GM18861 (cell line): ENCODE measurements at regions not wholly inside any gene's neighbourhood (a gene's known extent, or its start where the extent isn't known, plus 50 kb on each side); places are given as distances from the start of the nearest gene placed in this dataset.

ENCODE experiments used
- ATAC-seq: cut with Tn5 transposase; IDR thresholded peaks from one replicate; pipeline ENCODE4 v1.9.1; 2021; ENCODE audit not compliant: unreplicated experiment

DNA sequence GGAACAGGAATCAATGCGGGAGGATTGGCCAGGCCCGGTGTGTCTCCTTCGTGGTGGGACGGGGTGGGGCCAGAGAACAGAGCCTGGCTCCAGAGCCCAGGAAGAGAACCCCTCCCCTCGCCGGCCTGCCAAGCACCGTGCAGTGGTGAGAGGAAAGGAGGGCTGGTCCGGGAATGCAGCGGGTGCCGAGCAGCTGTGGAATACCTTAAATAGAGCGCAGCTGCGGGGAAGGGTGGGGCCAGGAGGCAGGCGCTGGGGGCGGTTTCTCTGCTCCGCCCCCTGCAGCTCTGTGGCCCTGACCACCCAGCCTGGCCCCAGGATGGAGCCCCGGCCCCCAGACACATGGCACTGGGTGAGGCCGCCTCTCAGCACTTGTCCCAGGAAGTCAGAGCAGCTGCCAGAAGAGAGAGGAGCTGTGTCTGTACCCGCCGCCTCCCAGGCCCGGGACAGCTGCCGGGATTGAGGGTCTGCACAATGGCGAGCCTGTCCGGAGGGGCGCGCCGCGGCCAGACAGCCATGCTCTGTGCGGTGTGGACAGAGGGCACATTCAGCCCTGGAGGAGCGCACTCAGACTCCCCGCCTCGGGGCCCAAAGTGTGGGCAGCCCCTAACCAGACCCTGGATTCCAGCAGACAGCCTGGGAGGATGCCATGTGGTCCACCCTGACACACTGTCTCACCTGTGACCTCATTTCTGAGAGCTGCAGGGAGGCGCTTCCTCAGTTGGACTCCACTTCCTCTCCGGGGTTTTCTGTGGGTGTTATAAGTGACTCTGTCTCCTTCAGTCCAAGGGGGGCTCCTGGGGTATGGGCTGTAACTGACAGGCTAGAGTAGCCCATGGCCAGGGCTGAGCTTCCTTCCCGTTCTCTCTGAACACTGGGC, 268.8 kb downstream of the SEC14L1 start:
- no peak for ATAC-seq

DNA sequence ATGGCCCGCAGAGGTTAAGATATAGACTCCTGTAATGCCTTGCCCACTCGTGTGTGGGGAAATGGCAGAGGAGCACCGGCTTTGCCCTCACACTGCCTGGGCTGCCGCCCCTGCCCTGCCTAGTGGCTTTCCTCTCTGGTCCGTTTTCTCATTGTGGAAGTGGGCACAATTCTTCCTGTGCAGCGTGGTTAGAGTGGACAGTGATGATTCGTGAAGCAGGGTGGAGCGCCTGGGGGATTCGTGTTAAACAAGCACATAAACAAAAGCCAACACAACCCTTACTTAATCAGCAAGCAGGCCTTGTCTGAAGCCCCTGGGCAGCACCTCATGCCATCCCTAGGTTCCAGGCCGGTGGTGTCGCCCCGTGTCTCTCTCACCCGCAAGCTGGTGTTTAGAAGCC, 269.7 kb downstream of the SEC14L1 start:
- ATAC-seq = no peak

DNA sequence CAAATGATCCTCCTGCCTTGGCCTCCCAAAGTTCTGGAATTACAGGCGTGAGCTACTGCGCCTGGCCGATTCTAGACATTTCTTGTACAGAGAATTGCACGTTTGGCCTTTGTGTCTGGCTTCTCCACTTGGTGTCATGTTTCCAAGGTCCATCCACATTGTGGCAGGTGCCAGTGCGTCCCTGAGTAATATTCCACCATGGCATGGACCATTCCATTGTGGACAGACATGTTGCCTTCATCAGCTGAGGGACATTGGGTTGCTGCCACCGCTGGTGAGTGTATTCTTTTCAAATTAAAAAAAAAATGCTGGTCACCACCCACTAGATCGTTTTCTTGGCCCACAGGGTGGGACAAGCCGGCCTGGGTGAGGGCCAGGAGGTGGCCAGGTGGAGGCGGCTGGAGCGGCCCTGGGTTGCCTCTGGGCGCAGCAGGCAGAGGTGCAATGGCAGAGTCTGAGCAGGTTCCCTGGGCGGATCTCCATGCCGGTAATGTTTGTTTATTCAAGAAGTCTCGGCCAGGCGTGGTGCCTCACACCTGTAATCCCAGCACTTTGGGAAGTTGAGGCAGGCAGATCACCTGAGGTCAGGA, 274.1 kb downstream of the SEC14L1 start:
- ATAC-seq = no peak

DNA sequence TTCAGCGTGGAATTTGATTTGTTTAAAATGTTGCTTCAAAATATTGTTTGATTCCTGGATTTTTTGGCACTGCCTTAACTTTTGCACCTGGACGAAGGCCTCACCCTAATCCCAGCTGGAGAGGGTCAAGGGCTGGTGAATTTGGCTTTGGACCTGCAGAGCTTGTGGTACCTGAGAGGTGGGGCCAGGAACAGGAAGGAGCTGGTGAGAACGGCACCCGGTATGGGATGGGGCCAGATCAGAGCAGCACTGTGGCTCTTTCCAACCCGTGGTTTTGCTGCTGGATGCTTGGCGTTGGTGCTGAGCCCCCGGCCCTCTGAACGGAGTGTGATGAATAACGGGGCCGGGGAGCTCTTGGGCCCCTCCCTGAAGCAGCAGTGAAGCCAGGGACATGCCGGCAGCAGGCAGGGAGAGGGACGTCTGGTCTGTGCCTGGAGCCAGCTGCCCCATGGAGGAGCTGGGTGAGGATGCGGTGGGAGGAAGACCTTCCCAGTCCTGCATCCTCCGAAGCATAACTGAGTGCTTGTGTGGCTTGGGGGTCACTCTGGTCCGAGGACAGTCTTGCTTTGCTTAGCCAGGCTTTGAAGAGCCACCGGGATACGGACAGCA, 275.4 kb downstream of the SEC14L1 start:
- ATAC-seq = no peak

DNA sequence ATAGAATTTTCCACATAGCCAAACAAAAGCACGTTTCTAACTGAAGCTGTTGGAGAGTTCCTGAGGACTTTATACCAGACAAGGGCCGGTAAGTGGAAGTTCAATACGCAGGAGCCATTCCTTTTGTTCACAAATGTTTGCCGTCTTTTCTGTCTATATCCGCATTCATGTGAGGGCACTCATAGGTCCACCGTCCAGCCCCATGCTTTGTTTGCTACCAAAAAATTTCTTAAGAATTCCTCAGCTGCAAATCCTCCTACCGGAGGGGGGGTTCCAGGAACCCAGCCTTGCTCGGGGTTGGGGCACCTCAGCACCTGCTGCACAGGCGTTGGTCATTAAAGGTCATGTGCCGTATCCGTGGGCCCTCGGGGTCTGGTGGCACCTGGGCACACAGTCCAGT, 276.8 kb downstream of the SEC14L1 start:
- no peak for ATAC-seq

DNA sequence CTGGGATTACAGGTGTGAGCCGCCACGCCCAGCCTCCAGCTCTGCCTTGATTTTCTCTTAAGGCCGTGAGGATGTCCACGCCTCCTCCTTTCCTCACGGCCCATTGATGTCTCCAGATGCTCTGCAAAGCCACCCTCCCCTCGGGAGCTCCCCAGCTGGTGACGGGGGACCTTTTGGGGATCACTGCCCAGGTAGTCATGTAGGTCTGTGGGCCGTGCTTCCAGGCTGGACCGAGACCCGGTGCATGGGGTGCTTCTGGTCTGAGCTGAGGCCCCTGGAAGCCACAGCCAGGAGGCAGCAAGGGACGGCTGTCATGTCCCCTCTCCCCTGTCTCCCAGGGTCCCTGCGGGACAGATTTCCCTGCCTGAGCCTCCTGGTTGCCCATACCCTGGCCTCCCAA, 277.8 kb downstream of the SEC14L1 start:
- no peak for ATAC-seq

DNA sequence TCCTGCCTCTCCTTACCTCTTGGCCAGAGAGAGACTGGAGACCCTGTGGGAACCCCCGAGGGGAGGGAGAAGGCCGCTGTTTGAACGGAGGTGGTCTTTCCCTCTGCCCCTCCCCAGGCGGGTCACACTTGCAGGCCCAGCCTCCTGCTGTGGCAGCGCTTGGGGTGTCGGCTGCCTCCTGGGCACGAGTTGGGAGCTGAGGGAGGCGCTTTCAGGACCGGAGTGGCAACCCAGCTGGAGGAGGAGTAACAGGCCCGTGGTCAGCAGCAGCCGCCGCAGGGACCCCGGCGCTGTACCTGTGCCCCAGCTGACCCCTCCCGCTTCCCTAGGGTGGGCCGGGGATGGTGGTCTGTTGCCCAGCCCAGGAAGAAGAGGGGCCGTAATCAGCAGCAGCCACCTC, 278.3 kb downstream of the SEC14L1 start:
- ATAC-seq = no peak

DNA sequence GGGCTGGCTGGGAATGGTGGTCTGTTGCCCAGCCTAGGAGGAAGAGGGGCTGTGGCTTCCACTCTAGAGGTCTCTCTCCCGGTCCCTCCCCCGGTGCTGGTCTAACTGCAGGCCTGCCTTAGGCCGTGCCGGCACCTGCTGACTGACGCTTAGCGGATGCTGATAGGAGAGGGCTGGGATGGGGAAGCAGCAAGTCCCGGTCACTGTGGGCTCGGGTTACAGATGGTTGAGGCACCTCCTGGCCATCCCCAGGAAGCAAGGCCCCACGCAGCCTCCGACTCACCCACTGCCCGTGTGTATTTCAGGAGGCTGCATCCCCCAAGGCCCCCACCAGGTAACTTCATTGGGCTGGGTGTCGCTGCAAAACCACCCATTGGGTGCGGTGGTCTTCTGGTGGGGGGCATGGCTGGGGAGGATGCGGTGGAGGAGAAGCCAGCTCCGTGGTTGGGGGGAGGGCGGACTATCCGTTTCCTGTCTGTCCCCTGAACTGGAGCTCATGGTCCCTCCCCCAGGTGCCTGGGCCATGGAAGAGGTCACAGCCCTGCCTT, 278.9 kb downstream of the SEC14L1 start:
- no peak for ATAC-seq

DNA sequence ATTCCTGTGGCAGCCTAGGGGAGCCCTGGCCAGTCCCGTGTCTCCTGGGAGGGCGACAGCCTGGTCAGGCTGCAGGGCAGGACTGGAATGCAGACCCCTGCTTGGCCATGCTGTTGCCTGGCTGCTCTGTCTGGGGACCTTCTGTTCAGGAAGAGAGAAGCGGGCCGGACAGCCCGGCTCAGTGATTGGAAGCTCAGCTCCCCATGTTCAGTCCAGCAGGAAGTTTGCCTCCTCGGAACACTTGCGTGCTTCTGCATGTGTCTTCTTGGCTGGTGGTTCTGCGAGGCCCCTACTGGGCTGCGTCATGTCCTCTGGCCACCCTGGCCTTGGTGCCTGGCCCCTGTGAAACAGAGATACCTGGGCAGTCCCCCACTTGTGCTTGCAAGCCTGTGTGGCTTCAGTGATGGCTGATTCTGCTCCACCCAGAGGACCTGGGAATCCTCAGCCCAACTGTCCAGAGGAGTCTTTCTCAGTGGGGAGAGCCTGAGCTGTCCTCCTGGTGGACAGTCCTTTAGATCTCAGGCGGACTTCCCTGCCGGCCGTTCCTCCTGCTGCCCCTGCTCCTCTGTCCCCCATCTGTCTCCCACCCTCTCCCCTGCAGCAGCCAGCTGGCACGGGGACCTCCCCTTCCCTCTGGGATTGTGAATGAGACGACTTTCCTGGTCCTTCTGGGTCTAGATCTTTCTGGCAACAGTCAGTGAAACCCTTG, 279.5 kb downstream of the SEC14L1 start:
- ATAC-seq = no peak

DNA sequence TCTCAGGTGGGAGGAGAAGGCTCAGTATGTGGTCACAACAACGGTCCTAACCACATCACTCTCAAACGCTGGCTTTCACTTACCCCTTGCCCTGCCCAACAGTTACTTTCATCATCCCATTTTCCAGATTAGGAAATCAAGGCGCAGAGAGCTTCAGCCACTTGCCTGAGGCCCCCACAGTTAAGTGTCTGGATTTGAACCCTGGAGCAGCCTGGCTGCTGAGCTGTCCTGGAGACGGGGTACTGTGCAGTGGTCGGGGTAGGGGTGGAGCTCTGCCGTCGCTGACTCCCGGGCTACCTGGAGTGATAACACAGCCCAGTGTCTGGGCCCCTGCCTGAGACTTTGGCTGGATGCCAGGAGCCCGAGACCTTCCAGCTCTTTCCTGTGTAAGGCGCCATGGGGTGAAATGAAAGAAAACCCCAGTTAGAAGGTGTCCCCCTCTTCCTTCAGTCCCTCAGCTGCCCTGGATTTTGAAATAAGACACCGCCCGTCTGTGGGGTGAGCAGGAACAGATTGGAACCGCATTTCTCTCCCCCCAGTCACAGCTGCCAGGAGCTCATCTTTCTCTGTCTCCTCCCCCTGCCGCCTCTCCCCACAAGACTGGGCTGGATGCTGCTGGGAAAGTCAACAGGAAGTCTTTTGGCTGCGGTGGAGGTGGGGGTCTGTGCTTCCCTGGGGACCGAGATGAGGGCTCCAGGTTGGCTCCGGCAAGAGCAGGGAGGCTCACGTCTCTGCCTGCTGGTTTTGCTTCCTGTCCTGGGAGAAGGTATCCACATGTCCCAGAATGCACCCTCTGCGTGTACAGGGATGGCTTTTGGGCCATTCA, 280.2 kb downstream of the SEC14L1 start:
- ATAC-seq = no peak

DNA sequence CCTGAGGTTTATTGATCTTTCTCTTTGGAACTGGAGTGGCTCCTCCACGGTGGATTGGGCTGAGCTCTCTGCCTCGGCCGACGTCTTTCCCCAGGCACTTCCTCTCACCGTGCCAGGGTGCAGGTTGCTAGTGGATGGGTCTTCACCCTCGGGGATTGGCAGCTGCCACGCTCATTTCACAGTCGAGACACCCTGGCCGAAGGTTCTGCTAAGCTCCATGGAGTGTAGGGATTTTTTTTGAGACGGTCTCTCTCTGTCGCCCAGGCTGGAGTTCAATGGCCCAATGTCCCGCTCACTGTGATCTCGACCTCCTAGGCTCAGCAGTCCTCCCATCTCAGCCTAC, 280.8 kb downstream of the SEC14L1 start:
- ATAC-seq = no peak

DNA sequence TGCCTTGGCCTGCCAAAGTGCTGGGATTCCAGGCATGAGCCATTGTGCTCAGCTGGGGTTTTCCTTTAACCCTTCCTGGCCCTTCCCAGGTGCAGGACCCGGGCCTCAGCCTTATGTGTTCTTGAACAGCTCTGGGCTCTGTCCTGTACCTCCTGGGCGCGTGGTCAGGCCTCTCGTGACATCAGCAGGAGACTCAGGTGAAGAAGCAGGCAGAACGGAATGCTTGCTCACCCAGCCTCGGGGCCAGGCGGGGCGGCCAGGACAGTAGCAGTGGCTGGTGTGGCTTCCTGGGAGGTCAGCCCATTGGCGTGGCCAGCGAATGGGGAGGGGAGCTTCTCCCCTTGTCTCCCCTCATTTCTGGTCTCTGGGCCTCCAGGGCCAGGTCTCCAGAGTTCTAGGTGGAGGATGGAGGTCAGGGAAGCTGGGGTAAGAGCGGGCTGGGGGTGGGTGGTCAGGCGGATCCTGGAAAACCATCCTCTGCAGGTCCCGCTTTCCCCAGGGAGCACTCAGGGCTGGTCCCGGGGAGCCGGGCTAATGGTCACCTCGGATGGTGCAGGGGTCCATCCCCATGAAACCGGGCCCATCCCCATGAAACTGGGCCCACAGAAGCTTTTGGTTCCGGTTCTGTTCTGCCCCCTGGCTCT, 281.5 kb downstream of the SEC14L1 start:
- ATAC-seq = no peak

DNA sequence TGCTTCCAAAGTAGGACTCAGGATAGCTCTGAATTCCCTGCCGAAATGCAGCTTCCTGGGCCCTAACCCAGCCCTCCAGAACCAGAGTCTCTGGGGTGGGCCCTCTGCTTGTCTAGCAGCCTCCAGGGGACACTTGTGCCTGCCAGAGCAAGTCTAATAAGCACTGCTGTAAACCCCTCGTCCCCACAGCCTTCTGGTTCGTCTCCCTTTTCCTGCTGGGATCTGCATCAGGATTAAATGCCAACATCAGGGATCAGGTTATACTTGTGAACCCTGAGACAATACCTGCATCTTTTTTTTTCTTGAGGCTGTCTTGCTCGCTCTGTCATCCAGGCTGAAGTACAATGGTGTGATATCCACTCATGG, 282.0 kb downstream of the SEC14L1 start:
- ATAC-seq = no peak

DNA sequence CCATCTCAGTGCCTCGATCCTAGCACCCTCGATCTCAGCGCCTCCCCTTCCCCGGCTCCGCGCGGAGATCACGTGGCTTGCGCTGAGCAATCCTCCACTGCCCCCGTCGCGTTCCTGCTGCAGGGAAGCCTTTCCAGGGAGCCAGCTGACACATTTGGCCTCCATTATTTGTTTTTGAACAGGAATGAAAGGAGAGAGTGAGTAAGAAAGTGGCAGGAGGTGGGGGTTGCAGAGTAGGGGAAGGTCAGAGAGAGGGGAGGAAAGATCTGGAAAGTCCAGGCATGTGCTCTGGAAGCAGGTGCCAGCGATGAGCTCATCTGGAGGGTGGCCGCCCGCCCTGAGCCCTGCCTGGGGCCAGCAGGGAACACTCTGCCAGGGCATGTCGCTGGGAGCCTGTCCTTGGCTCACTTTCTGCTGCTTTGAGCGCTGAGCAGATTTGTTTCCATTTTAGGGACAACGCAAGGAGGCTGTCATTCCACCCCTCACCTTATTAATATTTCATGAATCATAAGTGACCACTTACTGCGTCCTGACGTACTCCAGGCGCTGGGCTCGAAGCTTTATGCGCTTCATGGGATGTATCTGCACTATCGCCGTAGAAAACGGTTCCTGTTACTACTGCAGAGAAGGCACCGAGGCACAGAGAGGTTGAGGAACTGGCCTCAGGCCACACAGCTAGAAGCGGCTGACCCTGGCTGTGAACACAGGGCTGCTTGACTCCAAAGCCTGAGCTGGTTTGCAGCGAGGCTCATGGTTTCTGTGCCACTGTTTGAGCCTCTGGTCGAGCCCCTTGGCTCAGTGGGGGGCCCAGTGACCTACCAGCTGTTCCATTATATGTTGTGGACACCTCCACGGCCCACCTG, 283.1 kb downstream of the SEC14L1 start:
- no peak for ATAC-seq

DNA sequence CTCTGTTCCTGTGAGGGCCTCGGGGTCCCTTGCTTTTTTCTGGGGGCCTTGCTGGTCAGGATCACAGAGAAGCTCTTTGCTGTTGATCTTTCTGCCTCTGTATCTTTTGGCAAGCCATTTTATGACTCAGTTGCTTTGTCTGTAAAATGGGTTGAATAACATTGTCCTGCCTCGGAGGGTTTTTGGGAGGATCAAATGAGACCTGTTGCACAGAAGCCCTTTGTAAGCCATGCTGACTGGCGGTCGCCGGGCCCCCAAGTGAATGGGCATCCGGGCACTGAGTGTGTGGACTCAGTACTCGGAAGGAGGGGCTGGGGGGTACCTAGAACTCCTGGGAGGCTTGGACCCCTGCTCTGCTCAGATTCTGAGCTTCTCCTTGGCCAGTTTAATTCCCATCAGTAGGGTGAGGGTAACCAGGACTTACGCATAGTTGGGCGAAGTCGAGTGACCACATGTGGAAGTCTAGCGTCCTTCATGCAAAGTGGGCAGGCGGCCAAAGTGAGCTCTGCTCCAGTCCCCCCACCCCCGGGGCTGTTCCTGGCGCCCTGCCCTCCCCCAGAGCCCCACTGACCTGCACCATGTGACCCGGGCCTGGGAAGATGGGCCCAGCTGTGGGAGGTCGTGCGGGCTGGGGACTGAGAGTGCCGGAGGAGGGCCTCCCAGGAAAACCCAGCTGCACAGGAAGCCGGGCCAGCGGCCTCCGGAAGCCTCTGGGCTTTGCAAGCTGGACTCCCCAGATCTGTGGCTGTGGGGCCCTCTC, 284.0 kb downstream of the SEC14L1 start:
- ATAC-seq = no peak

DNA sequence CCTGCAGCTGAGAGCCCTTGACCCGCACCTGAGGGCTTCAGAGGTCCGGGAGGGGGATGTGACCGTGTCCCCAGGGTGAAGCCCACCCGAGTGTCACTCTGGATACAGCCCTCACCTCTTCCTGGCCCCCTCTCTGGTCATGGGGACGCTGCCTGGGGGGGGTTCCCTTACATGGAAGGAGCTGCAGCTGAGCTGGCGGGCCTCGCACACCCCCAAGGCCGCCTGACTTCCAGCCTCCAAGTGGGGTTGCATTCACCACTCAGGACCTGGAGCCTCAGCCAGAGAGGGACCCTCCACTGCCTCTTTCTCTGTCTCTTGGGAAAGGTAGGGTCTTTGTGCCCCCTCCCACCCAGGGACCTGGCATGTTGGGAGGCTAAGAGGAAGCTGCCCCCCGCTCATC, 284.6 kb downstream of the SEC14L1 start:
- no peak for ATAC-seq

DNA sequence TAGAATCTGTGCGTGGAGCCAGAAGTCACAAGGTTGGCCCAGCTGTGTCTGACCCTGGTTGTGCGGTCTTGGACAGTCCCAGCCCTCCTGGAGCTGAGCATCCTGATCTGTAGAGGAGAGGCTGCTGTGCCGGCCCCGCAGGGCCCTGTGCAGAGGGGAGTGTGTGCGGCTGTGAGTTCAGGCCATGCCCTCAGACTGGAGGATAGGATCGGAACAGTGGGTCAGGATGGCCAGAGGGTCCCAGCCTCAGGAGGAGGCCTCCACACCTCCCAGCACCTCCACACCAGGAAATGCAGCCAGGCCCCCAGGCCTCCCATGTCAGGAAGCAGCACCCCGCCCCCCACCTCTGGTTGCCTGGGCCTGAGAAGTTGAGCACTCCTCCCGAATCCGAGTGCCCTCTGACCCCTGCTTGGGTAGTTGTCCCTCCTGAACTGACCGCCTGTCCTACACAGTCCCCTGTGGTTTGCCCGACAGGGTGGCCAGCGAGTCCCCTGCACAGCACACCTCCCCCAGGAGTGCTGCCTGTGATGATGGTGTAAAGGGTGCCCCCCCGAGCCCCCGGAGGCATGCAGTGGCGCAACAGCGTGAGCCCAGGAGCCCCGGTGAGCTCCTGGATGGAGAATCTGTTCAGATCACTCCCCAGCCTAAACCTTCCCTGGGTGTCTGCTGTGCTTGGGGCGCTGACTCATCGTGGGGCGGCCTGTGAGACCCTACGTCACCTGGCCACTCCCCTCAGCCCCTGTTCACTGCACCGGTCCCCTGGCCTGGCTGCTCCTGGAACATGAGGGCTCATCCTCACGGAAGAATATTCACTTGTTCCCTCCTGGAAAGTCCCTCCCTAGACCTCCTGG, 285.2 kb downstream of the SEC14L1 start:
- no peak for ATAC-seq
